CD14-positive monocyte (primary cell): ENCODE measurements at regions not wholly inside any gene's neighbourhood (a gene's known extent, or its start where the extent isn't known, plus 50 kb on each side); places are given as distances from the start of the nearest gene placed in this dataset.

ENCODE experiments used
- DNase-seq, 3 donors: peaks; one replicate each; pipeline ENCODE4 v3.0.0-alpha.2; 2011 to 2022
- H2AFZ ChIP-seq: 2 replicates; pipeline ENCODE4 v1.6.0; 2012; ENCODE audit warnings: mild to moderate bottlenecking, low read depth, low read length, inconsistent platforms; ENCODE audit not compliant: insufficient read depth, poor library complexity, severe bottlenecking
- H3K27ac ChIP-seq, 2 donors: 1 replicate in 1 of 2; 2 replicates in 1 of 2; pipeline ENCODE4 v1.5.1; 2012 to 2013; ENCODE audit warnings: low read length in 2 of 2, control low read depth in 1 of 2, inconsistent platforms in 1 of 2, low read depth in 1 of 2, mild to moderate bottlenecking in 1 of 2
- H3K27me3 ChIP-seq, 2 donors: one replicate each; pipeline versions ENCODE4 v1.6.0 to v1.6.1; 2011 to 2013; ENCODE audit warnings: low read length in 2 of 2; ENCODE audit not compliant: control insufficient read depth in 2 of 2, insufficient read depth in 2 of 2
- H3K36me3 ChIP-seq, 2 donors: replicated peaks in 1 of 2; 1 replicate in 1 of 2; 2 replicates in 1 of 2; pipeline versions ENCODE4 v1.5.1 to v1.6.1; 2012 to 2013; ENCODE audit warnings: low read length in 2 of 2, control low read depth in 1 of 2, inconsistent platforms in 1 of 2, mild to moderate bottlenecking in 1 of 2; ENCODE audit not compliant: insufficient read depth in 2 of 2, control insufficient read depth in 1 of 2
- H3K4me1 ChIP-seq, 2 donors: 1 replicate in 1 of 2; 2 replicates in 1 of 2; pipeline versions ENCODE4 v1.5.1 to v1.6.1; 2012 to 2013; ENCODE audit warnings: low read length in 2 of 2, control low read depth in 1 of 2, inconsistent platforms in 1 of 2, mild to moderate bottlenecking in 1 of 2, moderate library complexity in 1 of 2; ENCODE audit not compliant: insufficient read depth in 2 of 2, control insufficient read depth in 1 of 2
- H3K4me2 ChIP-seq: replicated peaks from 2 replicates; pipeline ENCODE3; 2012; ENCODE audit warnings: low read length, moderate library complexity, mild to moderate bottlenecking; ENCODE audit not compliant: poor library complexity, severe bottlenecking; ENCODE audit errors: extremely low read depth
- H3K4me3 ChIP-seq, 3 experiments: fragments of 200-600 bp in 1 of 3; sonication (generic) in 1 of 3; replicated peaks in 1 of 3; 1 replicate in 2 of 3; 2 replicates in 1 of 3; pipeline ENCODE4 v1.5.1; 2011 to 2013; ENCODE audit warnings: low read length in 3 of 3, mild to moderate bottlenecking in 3 of 3, control low read depth in 2 of 3, low read depth in 2 of 3, inconsistent platforms in 1 of 3, moderate library complexity in 1 of 3
- H3K79me2 ChIP-seq: 2 replicates; pipeline ENCODE4 v1.6.0; 2012; ENCODE audit warnings: mild to moderate bottlenecking, control low read depth, inconsistent platforms, low read length, moderate library complexity; ENCODE audit not compliant: insufficient read depth
- H3K9ac ChIP-seq: 2 replicates; pipeline ENCODE4 v1.6.0; 2017; ENCODE audit warnings: low read length, mild to moderate bottlenecking; ENCODE audit not compliant: insufficient read depth, poor library complexity, severe bottlenecking
- H3K9me3 ChIP-seq, 2 donors: replicated peaks in 1 of 2; 1 replicate in 1 of 2; 2 replicates in 1 of 2; pipeline versions ENCODE4 v1.5.1 to v1.6.1; 2012 to 2013; ENCODE audit warnings: low read length in 2 of 2, control low read depth in 1 of 2; ENCODE audit not compliant: control insufficient read depth in 1 of 2, insufficient read depth in 1 of 2
- H4K20me1 ChIP-seq: 2 replicates; pipeline ENCODE4 v1.6.0; 2012; ENCODE audit warnings: mild to moderate bottlenecking, low read length, control low read depth, moderate library complexity; ENCODE audit not compliant: insufficient read depth
- H3K27ac Mint-ChIP-seq, 7 donors: one replicate each; pipeline ENCODE4 v1.8.0; 2020; ENCODE audit warnings: mild to moderate bottlenecking in 7 of 7, mixed read lengths in 7 of 7, moderate library complexity in 6 of 7, inconsistent platforms in 2 of 7
- H3K27me3 Mint-ChIP-seq, 3 donors: one replicate each; pipeline ENCODE4 v1.8.0; 2021 to 2022; ENCODE audit warnings: low read depth in 3 of 3, mild to moderate bottlenecking in 3 of 3, mixed read lengths in 3 of 3, moderate library complexity in 3 of 3, inconsistent platforms in 1 of 3
- H3K36me3 Mint-ChIP-seq, 2 donors: one replicate each; pipeline ENCODE4 v1.8.0; 2020; ENCODE audit warnings: mixed read lengths in 2 of 2, inconsistent platforms in 1 of 2, mild to moderate bottlenecking in 1 of 2
- H3K4me1 Mint-ChIP-seq: one replicate; pipeline ENCODE4 v1.8.0; 2020; ENCODE audit warnings: mild to moderate bottlenecking, mixed read lengths
- H3K4me3 Mint-ChIP-seq, 2 donors: one replicate each; pipeline ENCODE4 v1.8.0; 2020; ENCODE audit warnings: mild to moderate bottlenecking in 2 of 2, mixed read lengths in 2 of 2, moderate library complexity in 1 of 2
- H3K9me3 Mint-ChIP-seq, 7 donors: one replicate each; pipeline ENCODE4 v1.8.0; 2020 to 2022; ENCODE audit warnings: mixed read lengths in 7 of 7, mild to moderate bottlenecking in 6 of 7, moderate library complexity in 6 of 7, inconsistent platforms in 2 of 7
- WGBS: methylation state at CpG from one replicate; pipeline ENCODE4 v1.1.5; 2013; ENCODE audit warnings: missing lambda C conversion rate; ENCODE audit not compliant: insufficient coverage; 5-methylcytosine and 5-hydroxymethylcytosine counted together
- intact Hi-C, 2 donors: fragments of 100-400 bp; cut with micrococcal nuclease; formaldehyde crosslinking; loops; one replicate each; pipeline versions ENCODE4 v1.15.0 to v1.15.1; 2023
- TF ChIP-seq, protein P1 (sequence below): fragments of 200-600 bp; IDR thresholded peaks from one replicate; pipeline ENCODE4 v1.8.0; 2022; ENCODE audit warnings: antibody characterized with exemption, mild to moderate bottlenecking

DNA sequence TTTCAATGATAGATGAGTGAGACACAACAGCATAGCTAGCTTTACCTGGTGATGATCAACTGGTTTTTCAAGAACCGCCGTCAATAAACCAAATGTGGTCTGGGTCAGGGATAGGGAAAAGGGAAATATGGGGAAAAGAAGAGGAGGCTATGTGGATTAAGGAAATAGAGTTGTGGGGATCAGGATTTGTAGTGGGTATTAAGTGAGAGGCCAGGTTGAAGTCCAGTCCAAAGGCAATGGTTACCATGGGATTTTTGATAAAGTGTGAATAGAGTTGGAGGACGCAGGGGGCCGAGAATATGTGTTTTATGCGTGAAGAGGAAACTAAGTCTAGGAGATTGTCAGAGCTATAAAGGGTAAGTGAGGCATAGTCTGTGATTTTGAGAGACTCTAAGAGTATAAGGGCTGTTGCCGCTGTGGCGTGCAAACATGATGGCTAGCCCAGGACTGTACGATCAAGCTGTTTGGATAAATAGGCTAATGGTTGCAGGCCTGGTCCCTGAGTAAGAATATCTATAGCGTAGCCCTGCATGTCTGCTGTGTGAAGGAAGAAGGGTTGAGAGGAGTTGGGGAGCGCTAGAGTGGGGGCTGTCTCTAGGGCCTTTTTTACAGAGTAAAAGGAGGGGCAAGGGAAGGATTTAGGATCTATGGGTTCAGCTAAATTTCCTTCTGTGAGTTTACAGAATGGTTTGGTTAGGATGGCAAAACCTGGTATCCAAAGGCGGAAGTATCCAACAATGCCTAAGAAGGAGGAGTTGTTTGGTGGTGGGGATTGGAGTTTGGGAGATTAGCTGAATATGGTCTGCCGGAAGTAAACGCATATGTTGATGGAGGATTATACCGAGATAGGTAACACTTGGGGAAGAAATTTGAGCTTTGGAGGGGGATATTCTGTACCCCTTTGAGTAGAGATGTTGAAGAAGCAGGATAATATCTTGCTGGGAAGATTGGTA, 749.7 kb upstream of the ADGRB3 start:
- Histone ChIP-seq H3K4me3 (no peak overlapping the region), H4K20me1 (no peaks in the 10 kb centered on the region), H3K27ac (no peak overlapping the region), H3K9ac (no peak overlapping the region), H2AFZ (no peak overlapping the region), H3K9me3 (peaks cover 61 to 67% of the 10 kb centered on the region in 2 donors), H3K27me3 (no peaks in the 10 kb centered on the region), H3K4me2 (no peak overlapping the region), H3K79me2 (no peaks in the 10 kb centered on the region), H3K36me3 (no peaks in the 10 kb centered on the region), H3K4me1 (no peaks in the 10 kb centered on the region)
- TF ChIP-seq, protein P1, sequence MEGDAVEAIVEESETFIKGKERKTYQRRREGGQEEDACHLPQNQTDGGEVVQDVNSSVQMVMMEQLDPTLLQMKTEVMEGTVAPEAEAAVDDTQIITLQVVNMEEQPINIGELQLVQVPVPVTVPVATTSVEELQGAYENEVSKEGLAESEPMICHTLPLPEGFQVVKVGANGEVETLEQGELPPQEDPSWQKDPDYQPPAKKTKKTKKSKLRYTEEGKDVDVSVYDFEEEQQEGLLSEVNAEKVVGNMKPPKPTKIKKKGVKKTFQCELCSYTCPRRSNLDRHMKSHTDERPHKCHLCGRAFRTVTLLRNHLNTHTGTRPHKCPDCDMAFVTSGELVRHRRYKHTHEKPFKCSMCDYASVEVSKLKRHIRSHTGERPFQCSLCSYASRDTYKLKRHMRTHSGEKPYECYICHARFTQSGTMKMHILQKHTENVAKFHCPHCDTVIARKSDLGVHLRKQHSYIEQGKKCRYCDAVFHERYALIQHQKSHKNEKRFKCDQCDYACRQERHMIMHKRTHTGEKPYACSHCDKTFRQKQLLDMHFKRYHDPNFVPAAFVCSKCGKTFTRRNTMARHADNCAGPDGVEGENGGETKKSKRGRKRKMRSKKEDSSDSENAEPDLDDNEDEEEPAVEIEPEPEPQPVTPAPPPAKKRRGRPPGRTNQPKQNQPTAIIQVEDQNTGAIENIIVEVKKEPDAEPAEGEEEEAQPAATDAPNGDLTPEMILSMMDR: no peak
- no peak overlapping the region for H3K4me3 Mint-ChIP-seq
- DNase-seq: no peak
- H3K4me1 Mint-ChIP-seq: peaks cover 12% of the 10 kb centered on the region
- H3K36me3 Mint-ChIP-seq: no peaks in the 10 kb centered on the region
- H3K27ac Mint-ChIP-seq: no peak overlapping the region
- intact Hi-C loops: no loop called here
- WGBS: 96% methylated on average over 14 of the region's 14 CpGs
- peaks cover 0 to 2% (median 0%) of the 10 kb centered on the region in 3 donors for H3K27me3 Mint-ChIP-seq
- peaks cover 0 to 23% (median 10%) of the 10 kb centered on the region in 7 donors for H3K9me3 Mint-ChIP-seq

DNA sequence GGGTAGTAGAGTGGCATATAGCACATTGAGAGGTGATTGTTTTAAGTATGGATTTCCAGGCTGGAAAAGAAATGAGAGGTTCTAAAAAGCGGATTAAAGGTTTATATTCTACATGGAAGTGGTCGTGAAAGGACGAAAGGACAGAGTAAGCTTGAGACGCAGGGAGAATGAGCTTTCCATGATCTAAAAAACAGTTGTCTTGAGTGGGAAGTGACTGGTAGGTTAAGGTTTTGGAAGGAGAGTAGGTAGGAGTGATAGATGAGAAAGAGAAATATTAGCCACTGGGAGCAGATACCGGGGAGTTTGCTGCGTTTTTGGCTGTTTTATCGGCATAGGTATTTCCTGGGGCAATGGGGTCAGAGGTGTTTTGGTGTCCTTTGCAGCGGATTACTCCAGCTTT, 750.6 kb upstream of the ADGRB3 start:
- Histone ChIP-seq H3K4me3 (no peak overlapping the region), H3K4me2 (no peak overlapping the region), H4K20me1 (no peaks in the 10 kb centered on the region), H3K4me1 (no peaks in the 10 kb centered on the region), H3K79me2 (no peaks in the 10 kb centered on the region), H3K9me3 (peaks cover 61 to 67% of the 10 kb centered on the region in 2 donors), H3K36me3 (no peaks in the 10 kb centered on the region), H3K9ac (no peak overlapping the region), H2AFZ (no peak overlapping the region), H3K27ac (no peak overlapping the region), H3K27me3 (no peaks in the 10 kb centered on the region)
- Mint-ChIP-seq H3K27me3 (peaks cover 0 to 2% (median 0%) of the 10 kb centered on the region in 3 donors), H3K36me3 (no peaks in the 10 kb centered on the region), H3K27ac (no peak overlapping the region), H3K9me3 (peaks cover 0 to 23% (median 10%) of the 10 kb centered on the region in 7 donors), H3K4me3 (no peak overlapping the region), H3K4me1 (peaks cover 9% of the 10 kb centered on the region)
- intact Hi-C loops: no loop called here
- WGBS: 90% methylated on average over 8 of the region's 8 CpGs
- TF ChIP-seq, protein P1: no peak
- DNase-seq: no peak
